DND-41 (cell line): ENCODE measurements at regions not wholly inside any gene's neighbourhood (a gene's known extent, or its start where the extent isn't known, plus 50 kb on each side); places are given as distances from the start of the nearest gene placed in this dataset.

Source experiments
- ATAC-seq: fragments of 200-7000 bp; cut with Tn5 transposase; 3 replicates; pipeline ENCODE4 v1.9.1; 2021; ENCODE audit warnings: low read depth; ENCODE audit not compliant: insufficient read depth
- DNase-seq: peaks from one replicate; pipeline ENCODE4 v3.0.0-alpha.2; 2020
- H2AFZ ChIP-seq: 2 replicates; pipeline ENCODE4 v1.6.0; 2012; ENCODE audit warnings: low read depth, low read length
- H3K27ac ChIP-seq: 2 replicates; pipeline ENCODE4 v1.5.1; 2012; ENCODE audit warnings: low read length, inconsistent platforms
- H3K27me3 ChIP-seq: fragments of 200-600 bp; sonication (generic); 2 replicates; pipeline ENCODE4 v1.6.0; 2012; ENCODE audit warnings: low read length, mild to moderate bottlenecking, inconsistent platforms; ENCODE audit not compliant: insufficient read depth, poor library complexity
- H3K36me3 ChIP-seq: 2 replicates; pipeline ENCODE4 v1.5.1; 2012; ENCODE audit warnings: low read length, inconsistent platforms; ENCODE audit not compliant: insufficient read depth
- H3K4me1 ChIP-seq: 2 replicates; pipeline ENCODE4 v1.5.1; 2012; ENCODE audit warnings: mild to moderate bottlenecking, low read length; ENCODE audit not compliant: insufficient read depth
- H3K4me2 ChIP-seq: 2 replicates; pipeline ENCODE4 v1.6.0; 2012; ENCODE audit warnings: mild to moderate bottlenecking, moderate library complexity, low read length, inconsistent platforms; ENCODE audit not compliant: insufficient read depth
- H3K4me3 ChIP-seq, 2 experiments: fragments of 200-600 bp in 1 of 2; shearing (Covaris generic) in 1 of 2; 2 replicates each; pipeline ENCODE4 v1.5.1; 2012 to 2016; ENCODE audit warnings: inconsistent platforms in 2 of 2, low read length in 2 of 2, mild to moderate bottlenecking in 2 of 2, low read depth in 1 of 2, moderate library complexity in 1 of 2
- H3K79me2 ChIP-seq: 2 replicates; pipeline ENCODE4 v1.6.0; 2012; ENCODE audit warnings: low read length, inconsistent platforms; ENCODE audit not compliant: insufficient read depth
- H3K9ac ChIP-seq: 2 replicates; pipeline ENCODE4 v1.6.0; 2012; ENCODE audit warnings: low read depth, mild to moderate bottlenecking, inconsistent platforms, low read length, moderate library complexity
- H3K9me3 ChIP-seq: 2 replicates; pipeline ENCODE4 v1.5.1; 2012; ENCODE audit warnings: low read length, moderate library complexity, mild to moderate bottlenecking, inconsistent platforms; ENCODE audit not compliant: insufficient read depth, severe bottlenecking
- H4K20me1 ChIP-seq: 2 replicates; pipeline ENCODE4 v1.6.0; 2012; ENCODE audit warnings: low read length; ENCODE audit not compliant: insufficient read depth
- CTCF ChIP-seq: IDR thresholded peaks from 2 replicates; pipeline ENCODE4 v1.5.1; 2012; ENCODE audit warnings: borderline replicate concordance, low read length, moderate library complexity, mild to moderate bottlenecking; ENCODE audit not compliant: poor library complexity, severe bottlenecking; ENCODE audit errors: extremely low read depth
- EZH2 ChIP-seq: IDR thresholded peaks from 3 replicates; pipeline ENCODE4 v1.6.1; 2012; ENCODE audit warnings: borderline replicate concordance, low read depth, mild to moderate bottlenecking, moderate library complexity, low read length, inconsistent platforms; ENCODE audit not compliant: severe bottlenecking

- Histone ChIP-seq H2AFZ (no peak overlapping the region), H3K9ac (no peak overlapping the region), H3K36me3 (no peaks in the 10 kb centered on the region), H3K79me2 (no peaks in the 10 kb centered on the region), H3K9me3 (peaks cover 3% of the 10 kb centered on the region), H3K27ac (no peak overlapping the region), H3K4me3 (no peak overlapping the region), H3K4me1 (no peaks in the 10 kb centered on the region), H3K27me3 (no peaks in the 10 kb centered on the region), H4K20me1 (no peaks in the 10 kb centered on the region), H3K4me2 (no peak overlapping the region)
- ATAC-seq (no peak), DNase-seq (no peak)
- TF ChIP-seq CTCF (no peak), EZH2 (no peak)
These were observed 82.0 kb upstream of the SLC38A4 start for GRCh38 chr12:46907791-46908190.

GRCh38 chr12:46908236-46908935 lies 82.6 kb upstream of the SLC38A4 start:
- H3K9ac ChIP-seq, result no peak overlapping the region
- no peak overlapping the region for H3K4me3 ChIP-seq
- H3K27ac ChIP-seq, result no peak overlapping the region
- H2AFZ ChIP-seq, result no peak overlapping the region
- peaks cover 3% of the 10 kb centered on the region for H3K9me3 ChIP-seq
- ATAC-seq, result no peak
- H3K27me3 ChIP-seq, result no peaks in the 10 kb centered on the region
- H4K20me1 ChIP-seq, result no peaks in the 10 kb centered on the region
- H3K36me3 ChIP-seq, result no peaks in the 10 kb centered on the region
- no peaks in the 10 kb centered on the region for H3K4me1 ChIP-seq
- DNase-seq, result no peak
- H3K4me2 ChIP-seq, result no peak overlapping the region
- no peaks in the 10 kb centered on the region for H3K79me2 ChIP-seq
- no peak for TF ChIP-seq CTCF
- TF ChIP-seq EZH2, result no peak

GRCh38 chr12:46908936-46909635 lies 83.3 kb upstream of the SLC38A4 start:
- H3K36me3 ChIP-seq, result no peaks in the 10 kb centered on the region
- H2AFZ ChIP-seq, result no peak overlapping the region
- no peaks in the 10 kb centered on the region for H3K4me1 ChIP-seq
- no peak overlapping the region for H3K4me3 ChIP-seq
- ATAC-seq (no peak), DNase-seq (no peak)
- no peak overlapping the region for H3K9ac ChIP-seq
- TF ChIP-seq CTCF (no peak), EZH2 (no peak)
- peaks cover 3% of the 10 kb centered on the region for H3K9me3 ChIP-seq
- H3K4me2 ChIP-seq, result no peak overlapping the region
- H3K27me3 ChIP-seq, result no peaks in the 10 kb centered on the region
- H3K27ac ChIP-seq, result no peak overlapping the region
- H4K20me1 ChIP-seq, result no peaks in the 10 kb centered on the region
- no peaks in the 10 kb centered on the region for H3K79me2 ChIP-seq
